Activated CD8-positive, alpha-beta memory T cell treated with anti-CD3 and anti-CD28 coated beads for 36 hours (primary cell): ENCODE measurements at regions not wholly inside any gene's neighbourhood (a gene's known extent, or its start where the extent isn't known, plus 50 kb on each side); places are given as distances from the start of the nearest gene placed in this dataset.

Source experiments
- CTCF ChIA-PET: fragments of 350-600 bp; sonication (Branson Sonifier 250); formaldehyde crosslinking; loops from one replicate; lab custom pipeline; 2021; ENCODE audit warnings: antibody characterized with exemption; lab: Charles Lee
- POLR2A ChIA-PET: fragments of 350-600 bp; sonication (Branson Sonifier 250); formaldehyde crosslinking; loops from one replicate; lab custom pipeline; 2021; ENCODE audit warnings: antibody characterized with exemption; lab: Charles Lee

DNA sequence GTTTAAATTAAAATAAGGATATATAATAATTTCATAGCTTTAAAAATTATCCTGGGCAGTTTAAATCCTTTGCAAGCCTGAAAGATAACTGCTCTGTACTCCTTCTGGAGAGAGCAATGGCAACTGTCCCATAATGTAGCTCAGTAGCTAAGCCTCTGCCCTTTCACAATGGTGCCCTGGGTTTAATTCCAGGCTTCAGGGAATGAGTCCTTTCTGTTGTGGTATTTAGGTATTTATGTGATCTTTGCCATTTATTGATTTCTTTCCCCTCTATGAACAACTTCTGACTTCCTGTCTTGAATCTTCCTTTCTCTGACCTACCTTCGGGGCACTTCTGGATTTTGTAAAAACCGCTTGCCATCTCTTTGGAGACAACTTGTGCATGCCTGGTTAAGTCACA lies 773.2 kb downstream of the IPMK start:
- ChIA-PET CTCF (no interaction called here), POLR2A (no interaction called here)

DNA sequence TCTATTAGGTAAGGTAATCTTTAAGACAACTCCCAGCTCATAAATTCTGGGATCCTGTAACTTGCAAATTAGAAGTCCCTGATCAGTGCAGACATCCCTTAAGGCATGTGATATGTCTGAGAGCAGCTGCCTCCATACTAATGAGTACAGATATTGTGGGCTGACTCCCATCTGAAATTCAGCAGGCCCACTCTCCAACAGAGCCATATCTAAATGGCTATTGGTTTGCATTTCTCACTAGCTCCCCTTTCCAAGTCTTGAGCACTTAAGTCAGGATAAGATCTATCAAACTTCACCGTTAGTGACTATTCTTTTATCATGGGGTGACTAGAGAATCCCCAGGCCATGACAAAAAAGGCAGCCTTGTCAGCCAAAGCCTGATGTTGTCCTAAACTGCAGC lies 785.4 kb downstream of the IPMK start:
- POLR2A ChIA-PET = no interaction called here

DNA sequence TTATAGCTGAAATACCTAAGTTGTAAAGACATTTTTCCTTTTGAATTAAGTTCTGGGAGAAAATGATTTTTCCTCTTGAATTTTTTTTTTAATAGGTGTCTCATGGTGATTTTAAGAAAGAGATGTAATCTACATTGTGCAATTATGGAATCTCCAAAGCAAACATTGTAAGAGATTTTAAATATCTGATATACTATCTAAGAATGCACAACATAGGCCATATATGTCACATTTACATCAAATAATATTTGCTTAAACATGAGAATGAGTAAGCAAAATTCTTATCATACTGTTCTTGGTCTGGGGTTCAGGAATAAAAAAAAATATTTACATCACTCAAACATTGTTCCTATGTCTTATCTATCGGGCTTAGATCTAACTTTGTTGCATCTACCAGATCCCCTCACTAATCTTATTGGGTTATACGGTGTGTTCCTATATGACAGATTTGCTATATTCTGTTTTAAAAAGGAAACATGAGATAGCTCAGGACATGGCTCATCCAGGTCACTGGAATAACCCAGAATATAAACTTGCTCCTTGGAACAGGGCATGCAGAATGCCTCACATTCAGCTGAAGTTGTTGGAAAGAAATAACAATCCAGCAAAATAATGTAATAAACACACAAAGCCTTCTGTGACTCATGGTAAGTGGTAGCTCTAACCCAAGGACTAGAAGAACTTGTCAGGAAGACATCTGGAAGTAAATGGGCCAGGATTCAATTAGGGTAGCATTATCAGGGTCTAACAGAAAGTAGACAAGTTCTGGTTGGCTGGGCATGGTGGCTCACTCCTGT lies 794.7 kb downstream of the IPMK start:
- ChIA-PET POLR2A (no interaction called here), CTCF (no interaction called here)

More for the DNA sequence above, 785.4 kb downstream of the IPMK start:
- CTCF ChIA-PET = no interaction called here

DNA sequence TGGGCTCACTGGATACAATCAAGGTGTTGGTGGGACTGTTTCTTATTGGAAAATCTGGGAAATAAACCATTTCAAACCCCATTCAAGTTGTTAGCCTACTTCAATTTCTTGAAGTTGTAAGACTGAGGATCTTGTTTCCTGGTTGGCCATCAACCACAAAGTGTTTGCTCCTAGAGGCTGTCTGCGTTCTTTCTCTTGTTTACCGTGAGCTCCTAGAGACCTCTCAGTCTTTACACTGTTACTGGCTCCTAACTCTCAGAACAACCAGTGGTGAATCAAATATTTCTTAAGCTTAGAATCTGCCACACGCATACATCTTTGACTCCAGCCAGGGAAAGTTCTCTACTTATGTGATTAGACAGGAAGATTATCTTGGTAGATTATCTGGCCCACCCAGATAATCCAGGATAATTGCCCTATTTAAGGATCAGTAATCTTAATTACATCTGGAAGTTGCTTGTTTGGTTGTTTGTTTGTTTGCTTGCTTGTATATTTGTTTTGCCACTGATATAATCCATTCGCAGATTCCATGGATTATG lies 798.7 kb downstream of the IPMK start:
- POLR2A ChIA-PET = no interaction called here
- CTCF ChIA-PET = no interaction called here

DNA sequence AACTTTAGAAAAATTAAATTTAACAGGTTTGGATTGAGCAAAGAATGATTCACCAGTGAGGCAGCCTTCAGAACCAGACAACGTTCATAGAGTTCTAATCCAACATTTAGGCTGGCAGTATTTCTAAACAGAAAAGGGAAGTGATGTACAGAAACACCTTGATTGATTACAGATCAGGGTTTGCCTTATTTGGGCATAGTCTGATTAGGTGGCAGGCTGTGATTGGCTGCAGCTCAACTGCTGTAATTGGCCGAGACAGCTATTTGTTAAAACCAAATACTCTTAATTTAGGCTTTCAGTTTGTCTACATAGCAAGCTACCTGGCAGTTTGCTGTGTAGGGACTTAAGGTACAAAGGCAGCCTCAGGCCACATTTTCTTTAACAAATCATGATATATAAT lies 802.5 kb downstream of the IPMK start:
- CTCF ChIA-PET = no interaction called here
- POLR2A ChIA-PET = no interaction called here

DNA sequence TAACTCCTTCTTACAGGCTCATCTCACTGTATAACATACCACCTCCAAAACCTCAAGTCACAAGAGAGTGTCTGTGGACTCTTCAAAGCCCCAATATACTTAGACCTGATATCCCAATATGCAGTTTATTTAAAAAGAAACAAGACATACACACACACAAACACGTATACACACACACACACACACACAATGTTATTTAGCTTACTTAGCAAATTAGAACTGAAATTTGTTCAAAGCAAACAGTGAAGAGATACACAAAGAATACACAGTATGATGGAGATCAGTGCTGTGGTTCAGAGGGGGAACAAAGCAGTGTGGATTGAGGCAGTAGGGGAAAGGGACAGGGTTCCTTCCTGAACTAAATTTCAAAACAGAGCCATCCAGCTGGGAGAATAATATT lies 807.2 kb downstream of the IPMK start:
- ChIA-PET POLR2A (no interaction called here), CTCF (no interaction called here)

DNA sequence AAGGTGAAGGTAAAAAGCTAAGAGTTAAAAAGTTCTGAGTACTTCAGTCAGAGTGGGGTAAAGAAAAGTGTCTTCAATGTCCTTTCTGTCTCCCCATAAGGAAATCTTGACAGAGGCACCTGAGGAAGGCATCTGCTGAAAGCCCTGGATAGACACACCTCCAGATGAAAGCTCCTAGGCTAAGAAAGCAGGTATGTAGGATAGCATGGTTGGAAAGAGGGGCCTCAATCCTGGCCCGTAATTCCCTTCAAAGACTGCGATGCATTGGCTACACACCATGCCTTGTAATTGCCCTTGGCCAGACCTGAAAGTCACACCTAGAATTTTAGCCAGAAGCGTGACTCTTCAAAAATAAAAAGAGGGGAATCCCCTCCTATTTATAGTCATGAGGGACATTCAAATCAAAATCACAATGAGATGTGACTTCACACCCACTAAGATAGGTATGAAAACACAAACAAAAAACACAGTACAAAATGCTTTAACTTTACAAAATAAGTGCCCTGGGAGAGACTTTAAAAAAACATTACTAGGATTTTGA lies 809.7 kb downstream of the IPMK start:
- POLR2A ChIA-PET = no interaction called here
- CTCF ChIA-PET = no interaction called here

DNA sequence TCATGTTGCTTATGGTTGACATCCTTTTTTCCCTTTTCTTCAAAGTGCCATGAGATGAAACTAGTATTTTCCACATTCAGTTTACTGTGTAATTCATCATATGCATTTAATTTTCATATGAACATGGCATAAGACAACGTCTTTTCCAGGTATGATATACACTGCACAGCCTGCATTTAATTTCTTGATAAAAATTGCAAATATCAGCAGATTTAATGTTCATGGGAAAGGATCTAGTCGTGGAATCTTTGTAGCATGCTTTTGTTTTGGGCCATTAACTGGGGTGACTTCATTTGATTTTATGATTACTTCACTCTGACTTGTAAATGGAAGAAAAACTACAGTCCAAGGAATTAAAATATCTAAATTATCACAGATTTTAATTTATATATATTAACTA lies 837.3 kb downstream of the IPMK start:
- POLR2A ChIA-PET = no interaction called here

DNA sequence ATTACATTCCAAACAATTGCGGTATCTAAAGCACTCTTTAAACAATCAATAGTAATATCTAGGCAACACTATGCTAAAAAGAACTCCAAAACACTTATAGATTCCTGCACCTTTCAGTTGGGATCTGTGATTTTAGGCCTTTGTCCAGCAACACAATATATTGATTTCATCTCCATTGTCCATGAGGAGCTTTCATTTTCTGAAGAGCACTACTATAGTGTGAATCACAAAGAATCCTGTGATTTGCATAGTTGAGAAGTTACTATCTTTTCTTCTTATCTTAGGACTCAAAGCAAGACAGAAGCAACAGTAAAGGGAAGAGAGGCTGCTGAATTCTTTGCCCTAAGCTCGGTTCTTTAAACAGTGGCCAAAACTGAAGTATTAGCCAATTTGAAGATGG lies 846.8 kb downstream of the IPMK start:
- ChIA-PET CTCF (interaction anchor here (0.7 kb wide), 1 partner anchor 61 kb away, joined by 5 read pairs; no protein-coding TSS in a partner anchor), POLR2A (no interaction called here)

More for the DNA sequence above, 837.3 kb downstream of the IPMK start:
- CTCF ChIA-PET = no interaction called here

DNA sequence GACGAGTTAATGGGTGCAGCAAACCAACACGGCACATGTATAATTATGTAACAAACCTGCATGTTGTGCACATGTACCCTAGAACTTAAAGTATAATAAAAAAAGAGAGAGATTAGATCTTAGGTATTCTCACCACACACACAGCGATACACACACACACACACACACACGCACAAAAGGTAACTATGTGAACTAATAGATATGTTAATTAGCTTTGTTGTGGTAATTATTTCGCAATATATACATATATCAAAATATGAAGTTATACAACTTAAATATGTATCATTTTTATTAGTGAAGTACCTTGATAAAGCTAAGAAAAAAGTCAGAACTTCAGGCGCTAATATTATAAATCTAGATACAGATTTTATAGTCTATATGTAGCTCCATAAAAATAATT lies 849.2 kb downstream of the IPMK start:
- ChIA-PET CTCF (no interaction called here), POLR2A (no interaction called here)

DNA sequence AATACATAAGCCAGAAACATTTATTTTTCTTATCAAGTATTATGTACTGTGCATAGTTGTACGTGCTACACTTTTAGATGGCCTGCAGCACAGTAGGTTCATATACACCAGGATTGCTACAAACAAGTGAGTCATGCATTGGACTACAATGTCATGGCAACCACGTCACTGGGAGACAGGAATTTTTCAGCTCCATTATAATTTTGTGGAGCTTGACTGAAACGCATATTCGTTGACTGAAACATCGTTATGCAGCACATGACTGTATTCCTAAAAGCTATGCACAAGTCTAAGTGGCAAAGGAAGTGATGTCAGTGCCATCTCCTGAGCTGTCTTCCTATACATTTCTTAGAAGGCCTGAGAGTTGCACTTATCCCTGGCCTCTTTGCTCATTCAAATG lies 871.8 kb downstream of the IPMK start:
- POLR2A ChIA-PET = no interaction called here
- CTCF ChIA-PET = no interaction called here

DNA sequence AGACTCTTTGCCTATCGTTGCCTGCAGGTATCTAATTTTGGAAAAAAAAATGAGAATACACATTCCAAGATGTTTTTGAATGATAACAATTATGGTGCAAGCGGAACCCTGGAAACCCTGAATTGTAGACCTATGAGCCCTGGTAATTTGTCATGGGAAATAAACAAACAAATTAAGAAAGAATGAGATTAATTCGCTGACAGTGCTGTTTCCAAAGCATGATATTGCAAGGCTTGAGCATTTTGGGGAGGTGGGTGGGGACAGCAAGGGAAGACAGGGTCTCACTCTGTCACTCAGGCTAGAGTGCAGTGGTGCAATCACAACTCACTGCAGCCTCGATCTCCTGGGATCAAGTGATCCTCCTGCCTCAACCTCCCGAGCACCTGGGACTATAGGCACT lies 900.3 kb downstream of the IPMK start:
- CTCF ChIA-PET = no interaction called here
- POLR2A ChIA-PET = no interaction called here

DNA sequence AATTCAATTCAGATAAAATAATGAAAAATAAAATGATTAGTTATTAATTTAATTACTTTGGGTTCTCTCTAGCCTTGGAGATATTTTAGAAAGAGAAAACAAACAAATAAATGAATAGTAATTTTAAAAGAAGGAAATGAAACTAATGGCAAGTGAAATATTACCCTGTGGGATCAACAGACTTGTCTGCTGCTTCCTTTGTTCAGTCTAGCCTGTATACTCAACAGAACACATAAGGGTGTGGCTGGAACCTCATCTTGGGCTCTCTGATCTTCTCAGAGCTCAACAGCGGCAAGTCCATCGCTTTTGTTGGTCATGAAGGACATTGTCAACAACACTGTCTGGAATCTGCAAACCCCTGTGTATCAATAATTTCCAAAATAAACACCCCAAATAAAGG lies 904.9 kb downstream of the IPMK start:
- CTCF ChIA-PET = no interaction called here
- POLR2A ChIA-PET = no interaction called here

DNA sequence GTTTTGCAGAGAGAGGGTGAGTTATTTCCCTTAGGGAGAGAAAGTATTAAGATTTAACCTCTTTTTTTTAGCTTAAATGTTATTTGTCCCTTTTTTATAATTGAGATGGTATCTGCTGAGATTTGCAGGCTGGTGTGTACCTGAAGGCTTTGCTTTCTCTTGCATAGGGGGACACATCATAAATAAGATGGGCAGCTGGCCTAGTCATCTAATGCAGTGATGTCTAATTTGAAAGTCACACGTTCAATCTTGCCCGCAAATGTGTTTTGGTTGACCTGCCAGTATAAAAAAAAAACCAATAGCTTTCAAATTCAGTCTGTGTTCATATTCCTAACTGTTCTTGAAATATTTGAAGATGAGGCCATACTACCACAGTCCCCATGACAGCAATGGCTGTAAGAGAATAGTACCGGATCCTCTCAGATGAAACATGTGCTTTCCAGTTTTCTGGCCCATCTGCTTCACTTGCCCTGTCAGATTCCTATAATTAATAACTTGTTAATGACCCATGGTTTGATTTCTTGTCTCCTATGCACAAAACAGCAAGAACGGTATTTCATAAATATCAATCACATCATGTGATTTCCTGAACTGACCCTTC lies 914.2 kb downstream of the IPMK start:
- POLR2A ChIA-PET = no interaction called here
- CTCF ChIA-PET = no interaction called here

DNA sequence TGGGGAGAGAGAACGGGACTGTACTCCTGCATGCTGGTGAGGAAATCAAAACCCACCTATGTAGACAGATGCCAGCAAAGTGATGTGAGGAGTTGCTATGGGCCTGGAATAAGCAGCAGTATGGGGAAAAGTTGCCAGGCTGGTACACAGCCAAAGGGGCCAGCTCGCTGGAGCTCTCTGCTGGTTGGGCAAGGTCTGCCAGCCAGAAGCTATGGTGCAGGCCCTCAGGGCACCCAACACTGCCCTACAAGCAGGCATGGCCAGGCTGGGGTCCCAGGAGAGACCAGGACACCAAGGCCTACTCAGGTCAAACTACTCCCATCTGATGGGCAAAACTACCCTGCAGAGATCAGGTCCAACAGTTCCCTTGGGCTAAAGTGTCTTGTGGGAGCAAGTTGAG lies 916.6 kb downstream of the IPMK start:
- POLR2A ChIA-PET = no interaction called here
- CTCF ChIA-PET = no interaction called here

DNA sequence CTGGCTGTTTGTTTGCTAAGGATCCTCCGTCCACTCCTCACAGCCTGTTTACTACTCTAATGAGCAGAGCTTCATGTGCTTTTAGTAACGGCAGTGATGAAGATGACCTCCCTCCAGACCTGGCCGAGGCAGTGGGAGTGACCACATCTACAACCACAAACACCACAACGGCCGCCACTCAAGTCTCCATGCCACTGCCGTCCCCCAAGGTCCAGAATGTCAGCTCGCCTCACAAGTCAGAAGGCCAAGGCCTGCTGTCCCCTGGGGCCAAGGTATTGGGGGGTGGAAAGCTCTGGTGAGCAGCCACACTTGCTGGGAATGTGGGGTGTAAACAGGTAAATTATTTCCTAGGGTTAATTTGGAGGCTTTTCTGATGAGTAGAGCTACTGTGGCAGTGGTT lies 926.4 kb downstream of the IPMK start:
- POLR2A ChIA-PET = no interaction called here
- CTCF ChIA-PET = no interaction called here

DNA sequence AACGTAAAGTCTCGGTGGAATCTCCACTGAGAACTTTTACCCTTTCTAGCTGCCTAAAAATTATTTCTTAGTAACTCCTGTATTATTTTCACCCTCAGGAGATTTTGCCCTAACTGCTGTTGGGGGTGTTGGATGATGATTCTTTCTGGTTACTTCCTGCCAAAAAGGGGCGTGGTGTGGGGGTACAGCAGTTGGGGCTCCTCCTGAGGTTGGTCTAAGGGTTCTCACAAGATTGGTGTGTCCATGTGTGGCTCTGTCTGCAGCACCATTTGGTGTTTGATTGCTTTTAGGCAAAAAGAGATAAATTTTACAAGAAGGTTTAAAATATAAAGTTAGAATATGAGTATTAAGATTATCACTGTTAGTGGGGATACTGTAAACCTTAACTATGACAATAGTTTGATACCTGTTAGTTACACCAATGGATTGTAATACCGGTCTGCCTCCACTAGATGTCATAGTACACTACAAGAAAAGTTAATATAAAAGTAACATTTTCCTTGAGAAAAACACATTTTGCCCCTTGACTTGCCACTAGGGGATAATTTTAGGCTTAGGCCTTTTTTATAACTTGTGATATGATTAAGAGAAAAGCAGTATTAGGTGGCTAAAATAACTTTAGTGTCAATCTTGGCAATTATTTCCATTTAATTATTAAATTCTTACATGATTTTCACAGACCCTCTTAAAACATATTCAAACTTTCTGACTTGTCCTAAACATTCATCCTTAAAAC lies 928.7 kb downstream of the IPMK start:
- CTCF ChIA-PET = no interaction called here
- POLR2A ChIA-PET = no interaction called here

DNA sequence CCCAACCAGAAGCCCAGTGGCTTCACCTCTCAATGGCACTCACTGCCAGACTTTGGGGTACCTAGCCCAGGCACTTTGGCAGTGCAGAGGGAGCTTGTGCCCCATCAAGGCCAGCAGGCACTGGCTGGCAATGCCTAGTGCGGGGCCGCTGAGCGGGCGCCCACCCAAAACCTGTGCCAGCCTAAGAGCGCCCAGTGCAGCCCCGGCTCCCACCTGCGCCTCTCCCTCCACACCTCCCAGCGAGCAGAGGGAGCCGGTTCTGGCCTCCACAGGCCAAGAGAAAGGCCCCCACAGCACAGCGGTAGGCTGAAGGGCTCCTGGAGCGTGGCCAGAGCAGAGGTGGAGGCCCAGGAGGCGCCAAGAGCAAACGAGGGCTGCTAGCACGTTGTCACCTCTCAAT lies 930.8 kb downstream of the IPMK start:
- CTCF ChIA-PET = no interaction called here

DNA sequence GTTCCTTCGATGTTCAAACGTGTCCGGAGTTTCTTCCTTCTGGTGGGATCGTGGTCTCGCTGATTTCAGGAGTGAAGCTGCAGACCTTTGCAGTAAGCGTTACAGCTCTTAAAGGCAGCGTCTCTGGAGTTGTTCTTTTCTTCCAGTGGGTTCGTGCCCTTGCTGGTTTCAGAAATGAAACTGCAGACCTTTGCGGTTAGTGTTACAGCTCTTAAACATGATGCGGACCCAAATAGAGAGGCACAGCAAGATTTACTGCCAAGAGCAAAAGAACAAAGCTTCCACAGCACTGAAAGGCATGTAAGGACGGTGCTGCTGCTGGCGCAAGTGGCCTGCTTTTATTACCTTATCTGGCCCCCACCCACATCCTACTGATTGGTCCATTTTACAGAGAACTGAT lies 931.4 kb downstream of the IPMK start:
- POLR2A ChIA-PET = no interaction called here
- CTCF ChIA-PET = no interaction called here

More for the DNA sequence above, 930.8 kb downstream of the IPMK start:
- POLR2A ChIA-PET = no interaction called here

DNA sequence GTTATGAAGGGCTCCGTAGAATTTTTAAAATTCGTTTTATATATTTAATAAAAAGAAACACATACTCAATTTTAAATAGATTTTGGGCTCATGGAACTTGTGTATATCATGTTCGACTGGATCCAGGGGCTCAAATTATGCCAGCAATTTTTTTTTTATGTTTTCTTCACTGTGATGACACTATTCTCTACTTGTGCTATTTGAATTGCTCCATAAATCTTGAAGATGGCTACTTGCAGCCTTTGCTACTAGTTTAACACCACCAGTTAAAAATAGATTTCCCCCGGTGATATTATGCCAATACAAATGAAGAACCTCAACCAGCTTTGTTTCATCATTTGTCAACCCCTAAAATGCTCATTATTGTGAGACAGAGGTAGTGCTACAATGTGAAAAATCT lies 933.2 kb downstream of the IPMK start:
- CTCF ChIA-PET = no interaction called here
- POLR2A ChIA-PET = no interaction called here
